Stimulated activated CD4-positive, alpha-beta T cell treated with anti-CD3 and anti-CD28 coated beads, TNF-alpha, amount 100 ng/mL, for 24 hours (primary cell): ENCODE measurements at regions not wholly inside any gene's neighbourhood (a gene's known extent, or its start where the extent isn't known, plus 50 kb on each side); places are given as distances from the start of the nearest gene placed in this dataset.

Experiments used
- DNase-seq, 3 experiments: peaks; one replicate each; pipeline ENCODE4 v3.0.0-alpha.2; 2020; ENCODE audit warnings: low read depth in 3 of 3

- no peak for DNase-seq
Observed at GRCh38 chr10:129272866-129273650, 194.0 kb upstream of the MGMT start.

GRCh38 chr10:129273860-129274259 lies 193.2 kb upstream of the MGMT start:
- DNase-seq: no peak

GRCh38 chr10:129274748-129275474 lies 192.1 kb upstream of the MGMT start:
- DNase-seq: peak in 1 of 3 experiments; percentile 5

DNA sequence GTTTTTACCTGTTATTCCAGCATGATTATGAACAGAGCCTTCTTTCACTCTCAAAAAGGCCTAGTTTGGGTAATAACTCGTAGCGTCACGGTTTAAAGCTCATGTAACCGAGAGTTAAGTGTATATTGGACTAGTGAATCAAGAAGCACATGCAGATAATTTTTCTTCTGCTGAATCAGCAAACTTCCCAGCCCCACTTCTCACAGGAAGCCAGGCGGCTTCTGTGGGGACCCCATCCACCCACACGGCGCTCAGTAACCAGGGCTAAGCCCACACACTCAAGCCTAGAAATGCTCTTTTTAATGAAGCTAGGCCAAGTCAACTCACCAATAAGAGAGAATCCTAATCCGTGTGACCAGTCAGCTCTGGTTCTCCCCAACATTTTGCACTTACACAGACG lies 191.2 kb upstream of the MGMT start:
- DNase-seq: no peak

DNA sequence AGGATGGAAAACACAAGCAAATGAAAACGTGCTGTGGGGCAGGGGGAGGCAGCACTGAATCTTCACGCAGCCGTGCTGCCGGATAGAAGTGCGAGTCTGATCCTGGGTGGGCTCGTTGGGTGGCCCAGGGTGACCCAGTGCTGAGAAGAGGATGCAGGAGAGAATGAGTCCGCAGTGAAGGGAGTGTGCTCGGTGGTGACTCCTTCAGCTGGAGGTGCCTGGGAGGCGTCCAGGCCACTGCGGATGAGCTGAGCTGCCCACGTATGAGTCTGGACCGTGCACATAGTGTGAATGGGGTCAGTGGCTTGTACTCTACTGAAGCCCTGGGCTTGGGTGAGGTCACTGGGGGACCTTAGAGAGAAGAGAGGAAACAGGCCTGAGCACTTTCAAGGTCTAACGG lies 190.0 kb upstream of the MGMT start:
- no peak for DNase-seq

- no peak for DNase-seq
Observed at GRCh38 chr10:129277841-129278240, 189.2 kb upstream of the MGMT start.

- no peak for DNase-seq
Observed at GRCh38 chr10:129278686-129279085, 188.4 kb upstream of the MGMT start.

DNA sequence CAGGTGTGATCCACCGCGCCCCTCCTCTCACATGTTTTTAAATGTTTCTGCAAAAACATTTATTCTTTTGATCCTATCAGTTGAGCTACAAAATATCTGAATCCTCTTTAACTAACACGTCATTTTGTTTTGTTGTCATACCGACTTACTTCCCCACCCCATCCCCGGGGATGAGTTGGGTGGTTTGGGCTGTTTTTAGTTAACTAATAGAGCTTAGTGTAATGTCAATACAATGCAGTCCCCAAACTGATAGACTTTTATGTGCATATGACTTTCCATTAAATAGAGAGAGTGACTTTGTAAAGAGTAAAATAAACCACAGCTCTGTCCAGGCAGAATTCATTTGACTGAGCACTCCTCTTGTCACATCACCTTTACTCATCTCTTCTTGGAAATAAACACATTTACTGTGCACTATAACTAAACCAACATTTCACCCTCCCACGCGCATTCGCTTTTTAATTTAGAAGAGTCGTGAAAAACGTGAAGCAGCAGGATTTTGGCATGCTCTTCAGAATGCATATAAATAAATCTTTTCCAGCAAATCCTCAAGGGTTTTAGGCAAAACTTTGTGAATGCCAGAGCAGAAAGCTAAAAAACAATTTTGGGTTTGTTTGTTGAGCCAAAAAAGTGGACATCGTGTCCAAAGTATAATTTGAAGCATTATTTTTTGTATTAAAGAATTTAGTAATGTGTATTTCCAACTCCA lies 187.4 kb upstream of the MGMT start:
- no peak for DNase-seq

DNA sequence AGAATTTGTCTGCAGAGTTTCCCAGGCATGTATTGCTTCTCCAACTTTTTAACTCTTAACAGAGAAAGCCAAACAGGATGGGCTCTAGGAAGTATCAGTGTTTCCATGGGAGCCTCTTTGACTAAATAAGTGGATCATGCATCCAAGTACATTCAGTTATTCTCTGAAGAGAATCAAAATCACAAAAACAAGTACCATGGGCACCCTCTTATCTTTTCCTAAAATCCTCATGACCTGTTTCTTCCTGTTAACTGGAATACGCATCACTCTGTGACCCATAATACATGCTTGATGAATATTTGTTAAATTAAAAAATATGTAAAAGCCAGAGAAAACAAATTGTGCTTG lies 186.9 kb upstream of the MGMT start:
- no peak for DNase-seq

DNA sequence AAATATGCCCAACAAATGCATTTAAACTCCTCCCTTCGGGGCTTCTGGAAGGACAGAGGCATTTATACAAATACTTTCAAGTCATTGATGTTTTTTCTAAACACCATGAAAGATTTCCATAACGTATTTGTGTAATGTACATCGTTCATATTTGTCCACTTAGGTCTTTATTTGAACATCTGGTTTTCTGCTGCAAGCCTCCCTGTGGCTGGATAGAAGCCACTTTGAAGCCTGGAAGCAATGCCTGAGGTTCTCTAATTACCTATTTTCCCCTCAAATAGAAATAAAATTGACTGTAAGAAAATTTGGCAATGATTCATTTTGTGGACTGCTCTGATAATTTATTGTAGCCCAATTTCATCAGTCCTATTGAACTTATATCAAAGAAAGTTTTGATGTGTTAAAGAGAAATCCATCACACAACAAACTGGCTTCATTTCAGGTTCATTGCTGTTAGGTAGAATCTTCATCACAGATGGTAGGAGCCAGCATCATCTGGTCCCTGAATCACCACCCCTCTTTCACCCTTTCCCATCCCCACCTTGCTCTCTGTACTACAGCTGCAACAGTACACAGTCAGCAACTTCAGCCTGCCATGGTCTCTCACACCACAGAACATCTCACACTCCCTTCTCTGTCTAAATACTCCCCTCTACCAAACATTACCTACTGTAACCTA lies 186.0 kb upstream of the MGMT start:
- DNase-seq: no peak

DNA sequence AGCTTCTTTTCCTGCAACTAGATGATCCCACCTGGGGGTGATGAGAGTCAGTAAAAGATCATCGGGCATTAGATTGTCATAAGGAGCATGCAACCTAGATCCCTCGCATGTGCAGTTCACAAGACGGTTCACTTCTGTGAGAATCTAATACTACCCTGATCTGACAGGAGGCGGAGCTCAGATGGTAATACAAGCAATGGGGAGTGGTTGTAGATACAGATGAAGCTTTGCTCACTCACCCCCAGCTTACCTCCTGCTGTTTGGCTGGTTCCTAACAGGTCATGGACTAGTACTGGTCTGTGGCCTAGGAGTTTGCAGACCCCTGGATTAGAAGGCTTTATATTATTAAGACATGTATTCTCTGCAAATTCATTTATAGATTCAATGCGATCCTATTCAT lies 181.6 kb upstream of the MGMT start:
- no peak for DNase-seq

- no peak for DNase-seq
Observed at GRCh38 chr10:129288999-129289584, 177.9 kb upstream of the MGMT start.

GRCh38 chr10:129293991-129294700 lies 172.9 kb upstream of the MGMT start:
- no peak for DNase-seq

- DNase-seq: no peak
Observed at GRCh38 chr10:129294944-129295343, 172.1 kb upstream of the MGMT start.

DNA sequence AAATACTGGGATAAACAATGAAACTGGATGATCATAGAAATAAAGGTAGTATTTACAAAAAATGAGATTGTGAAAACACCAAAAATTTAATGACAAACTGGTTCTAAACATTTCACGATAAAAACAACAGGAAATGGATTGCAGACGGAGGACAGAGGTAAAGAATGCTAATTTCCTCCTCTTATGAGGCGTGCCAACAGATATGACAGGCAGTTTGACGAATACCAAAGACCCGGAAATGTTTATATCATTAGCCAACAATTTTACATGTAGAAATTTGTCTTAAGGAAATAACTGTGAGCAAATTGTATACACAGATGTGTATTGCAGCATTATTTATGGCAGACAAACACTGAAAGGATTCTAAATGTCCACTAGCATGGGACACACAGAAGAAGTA lies 162.0 kb upstream of the MGMT start:
- no peak for DNase-seq

DNA sequence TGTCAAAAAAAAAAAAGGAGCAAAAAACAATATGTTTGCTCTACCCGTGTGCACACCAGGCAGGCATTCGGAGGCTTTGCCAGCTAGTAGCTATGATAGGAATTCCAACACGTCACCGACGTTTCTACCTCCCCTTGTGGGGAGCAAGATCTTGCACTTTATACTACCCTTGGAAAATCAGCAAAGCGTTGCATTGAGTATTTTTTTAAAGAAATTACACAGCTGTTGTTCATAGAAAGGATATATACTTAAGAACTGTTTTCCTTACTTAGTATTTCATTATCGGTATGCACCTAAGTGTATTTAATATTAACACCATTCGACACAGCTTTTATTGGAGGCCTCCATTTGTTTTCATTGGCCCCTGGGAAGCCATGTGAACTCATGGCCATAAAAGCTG lies 159.9 kb upstream of the MGMT start:
- no peak for DNase-seq

DNA sequence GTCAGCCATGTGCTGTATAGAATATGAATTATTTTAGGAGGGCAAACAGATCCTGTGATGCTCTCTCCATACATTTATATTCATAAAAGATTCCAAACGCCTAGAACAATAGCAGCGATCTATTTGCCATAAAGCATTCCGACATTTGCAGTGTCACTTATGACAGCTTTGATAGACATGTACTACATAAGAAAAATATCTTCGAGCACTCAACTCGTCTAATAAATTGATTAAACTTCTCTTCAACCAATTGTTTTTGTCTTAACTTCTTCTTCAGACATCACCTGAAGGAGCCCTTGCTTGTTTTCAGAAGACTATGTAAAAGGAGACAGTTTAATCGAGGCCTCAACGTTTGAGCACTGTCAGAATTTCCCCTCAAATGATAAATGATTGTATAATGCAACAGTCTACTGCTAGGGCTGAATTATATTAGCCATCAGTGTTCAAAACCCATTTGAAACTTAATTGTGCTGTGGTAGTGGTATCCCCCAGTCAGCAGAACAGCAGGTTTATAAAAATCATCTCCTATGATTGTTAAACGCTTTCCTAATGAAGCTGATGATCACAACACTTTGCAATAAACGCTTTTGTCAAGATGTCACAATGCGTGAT lies 158.0 kb upstream of the MGMT start:
- no peak for DNase-seq

GRCh38 chr10:129309565-129309964 lies 157.5 kb upstream of the MGMT start:
- DNase-seq: no peak

DNA sequence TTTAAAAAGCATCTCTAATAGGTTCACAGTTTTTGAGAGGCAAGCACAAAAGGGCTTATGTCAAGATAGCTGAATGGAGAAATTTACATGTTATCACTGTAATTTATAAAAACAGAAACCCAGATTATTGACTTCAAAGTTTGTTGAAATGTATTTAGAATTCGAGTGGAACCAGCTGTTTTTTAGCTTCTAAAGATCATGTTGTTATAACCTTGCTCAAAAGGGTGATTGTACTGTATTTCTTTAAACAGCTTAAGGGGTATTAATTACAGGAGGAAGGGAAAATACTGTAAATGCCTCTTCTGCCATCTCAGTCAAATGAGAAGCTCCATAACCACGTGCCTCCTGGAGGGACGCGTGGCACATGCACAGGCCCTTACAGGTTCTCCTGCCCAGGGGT lies 156.2 kb upstream of the MGMT start:
- no peak for DNase-seq

- DNase-seq: no peak
Observed at GRCh38 chr10:129319934-129320333, 147.1 kb upstream of the MGMT start.

DNA sequence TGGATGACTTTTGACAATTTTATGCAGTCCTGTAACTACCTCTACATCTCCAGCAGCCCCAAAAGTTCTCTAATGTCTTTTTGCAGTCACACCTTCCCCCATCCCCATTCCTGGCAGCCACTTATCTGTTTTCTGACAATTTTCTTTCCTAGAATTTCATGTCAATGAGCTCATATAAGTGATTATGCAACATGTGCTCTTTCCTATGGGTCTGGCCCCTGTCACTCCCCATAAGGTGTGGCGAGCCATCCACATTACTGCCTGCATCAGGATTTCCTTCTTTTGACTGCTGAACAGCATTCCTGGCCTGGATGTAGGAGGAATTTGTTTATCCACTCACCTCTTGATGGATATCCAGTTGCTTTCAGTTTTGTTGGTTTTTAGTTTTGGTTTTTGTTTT lies 146.7 kb upstream of the MGMT start:
- DNase-seq: no peak
